Gastroesophageal sphincter (tissue), 3 donors: ENCODE measurements at regions not wholly inside any gene's neighbourhood (a gene's known extent, or its start where the extent isn't known, plus 50 kb on each side); places are given as distances from the start of the nearest gene placed in this dataset.

Experiments
- CTCF ChIP-seq, 4 experiments: fragments of 200-600 bp in 2 of 4; fragments of 450-650 bp in 2 of 4; sonication (generic) in 1 of 4; IDR thresholded peaks; one replicate each; pipeline ENCODE4 v1.5.1; 2017 to 2019; ENCODE audit warnings: antibody characterized with exemption in 4 of 4, mild to moderate bottlenecking in 2 of 4, moderate library complexity in 2 of 4
- EP300 ChIP-seq: sonication (generic); formaldehyde crosslinking; IDR thresholded peaks from one replicate; pipeline ENCODE4 v1.6.1; 2017; ENCODE audit warnings: antibody characterized with exemption, mild to moderate bottlenecking
- POLR2A ChIP-seq, 2 donors: fragments of 450-650 bp; IDR thresholded peaks; one replicate each; pipeline ENCODE4 v1.6.1; 2017; ENCODE audit warnings: antibody characterized with exemption in 2 of 2, mild to moderate bottlenecking in 2 of 2, moderate library complexity in 1 of 2
- POLR2AphosphoS5 ChIP-seq: sonication (generic); formaldehyde crosslinking; IDR thresholded peaks from one replicate; pipeline ENCODE4 v1.6.1; 2017; ENCODE audit warnings: antibody characterized with exemption

GRCh38 chr11:25536289-25536688, 795.6 kb upstream of the ANO3 start:
- TF ChIP-seq CTCF (IDR thresholded peaks at IDR 0.05), result no peak
- TF ChIP-seq POLR2A (IDR thresholded peaks at IDR 0.05), result no peak
- TF ChIP-seq POLR2AphosphoS5, result no peak
- no peak for TF ChIP-seq EP300
